Type B pancreatic cell (in vitro differentiated cells): ENCODE measurements at regions not wholly inside any gene's neighbourhood (a gene's known extent, or its start where the extent isn't known, plus 50 kb on each side); places are given as distances from the start of the nearest gene placed in this dataset.

Source experiments
- DNase-seq: peaks from one replicate; pipeline ENCODE4 v3.0.0; 2021; ENCODE audit warnings: mixed read lengths; ENCODE audit not compliant: unreplicated experiment; ENCODE audit errors: extremely low spot score
- H3K27ac Mint-ChIP-seq: 2 replicates; pipeline ENCODE4 v1.8.0; 2021; ENCODE audit warnings: mild to moderate bottlenecking, mixed read lengths
- H3K27me3 Mint-ChIP-seq: 2 replicates; pipeline ENCODE4 v1.8.0; 2021; ENCODE audit warnings: mixed read lengths
- H3K36me3 Mint-ChIP-seq: 2 replicates; pipeline ENCODE4 v1.8.0; 2021; ENCODE audit warnings: mixed read lengths
- H3K4me1 Mint-ChIP-seq: one replicate; pipeline ENCODE4 v1.8.0; 2021; ENCODE audit warnings: mixed read lengths; ENCODE audit not compliant: unreplicated experiment
- H3K4me3 Mint-ChIP-seq: 2 replicates; pipeline ENCODE4 v1.8.0; 2021; ENCODE audit warnings: mild to moderate bottlenecking, mixed read lengths
- H3K9me3 Mint-ChIP-seq: 2 replicates; pipeline ENCODE4 v1.8.0; 2021; ENCODE audit warnings: mixed read lengths
- CTCF ChIP-seq: fragments of 200-600 bp; sonication (generic); conservative IDR thresholded peaks from 2 replicates; pipeline ENCODE4 v1.5.0; 2021; ENCODE audit warnings: antibody characterized with exemption, mild to moderate bottlenecking

GRCh38 chr7:53518319-53518718 is 482.9 kb downstream of the POM121L12 start:
- H3K4me3 Mint-ChIP-seq, result no peak overlapping the region
- H3K9me3 Mint-ChIP-seq, result peaks cover 6% of the 10 kb centered on the region
- H3K36me3 Mint-ChIP-seq, result no peaks in the 10 kb centered on the region
- H3K27ac Mint-ChIP-seq, result no peak overlapping the region
- TF ChIP-seq CTCF, result no peak
- DNase-seq, result no peak
- no peaks in the 10 kb centered on the region for H3K27me3 Mint-ChIP-seq
- no peaks in the 10 kb centered on the region for H3K4me1 Mint-ChIP-seq

- Mint-ChIP-seq H3K36me3 (no peaks in the 10 kb centered on the region), H3K4me1 (no peaks in the 10 kb centered on the region), H3K27me3 (no peaks in the 10 kb centered on the region), H3K4me3 (no peak overlapping the region), H3K27ac (no peak overlapping the region), H3K9me3 (peaks cover 6% of the 10 kb centered on the region)
- no peak for DNase-seq
- TF ChIP-seq CTCF, result no peak
Measured at GRCh38 chr7:53520841-53521240, 485.4 kb downstream of the POM121L12 start.

- no peaks in the 10 kb centered on the region for H3K36me3 Mint-ChIP-seq
- H3K4me3 Mint-ChIP-seq, result no peak overlapping the region
- peaks cover 6% of the 10 kb centered on the region for H3K9me3 Mint-ChIP-seq
- H3K4me1 Mint-ChIP-seq, result no peaks in the 10 kb centered on the region
- TF ChIP-seq CTCF, result no peak
- no peaks in the 10 kb centered on the region for H3K27me3 Mint-ChIP-seq
- no peak for DNase-seq
- H3K27ac Mint-ChIP-seq, result no peak overlapping the region
Measured at GRCh38 chr7:53521638-53522184, 486.3 kb downstream of the POM121L12 start.

- Mint-ChIP-seq H3K27me3 (no peaks in the 10 kb centered on the region), H3K4me3 (no peak overlapping the region), H3K27ac (no peak overlapping the region), H3K9me3 (no peaks in the 10 kb centered on the region), H3K4me1 (no peaks in the 10 kb centered on the region), H3K36me3 (no peaks in the 10 kb centered on the region)
- no peak for TF ChIP-seq CTCF
- no peak for DNase-seq
Measured at GRCh38 chr7:53539558-53539957, 504.1 kb downstream of the POM121L12 start.

- no peak for TF ChIP-seq CTCF
- no peaks in the 10 kb centered on the region for H3K27me3 Mint-ChIP-seq
- DNase-seq, result no peak
- no peaks in the 10 kb centered on the region for H3K9me3 Mint-ChIP-seq
- no peak overlapping the region for H3K4me3 Mint-ChIP-seq
- no peak overlapping the region for H3K27ac Mint-ChIP-seq
- no peaks in the 10 kb centered on the region for H3K36me3 Mint-ChIP-seq
- H3K4me1 Mint-ChIP-seq, result no peaks in the 10 kb centered on the region
Measured at GRCh38 chr7:53541475-53541874, 506.0 kb downstream of the POM121L12 start.

- no peak for TF ChIP-seq CTCF
- Mint-ChIP-seq H3K4me3 (no peak overlapping the region), H3K4me1 (no peaks in the 10 kb centered on the region), H3K27me3 (no peaks in the 10 kb centered on the region), H3K9me3 (no peaks in the 10 kb centered on the region), H3K27ac (no peak overlapping the region), H3K36me3 (no peaks in the 10 kb centered on the region)
- no peak for DNase-seq
Measured at GRCh38 chr7:53542157-53542556, 506.7 kb downstream of the POM121L12 start.
